ENCODE measurements at regions not wholly inside any gene's neighbourhood (a gene's known extent, or its start where the extent isn't known, plus 50 kb on each side); places are given as distances from the start of the nearest gene placed in this dataset.
"Not testable (repeated sequence)": the region's sequence is repeated elsewhere in the genome, so short reads cannot be mapped to it uniquely, and the experiment has no call there.

- no peak for DNase-seq (ENCODE audit: low spot score)
Observed at GRCh38 chr13:86051134-86052103, 252.2 kb upstream of the SLITRK6 start.

DNA sequence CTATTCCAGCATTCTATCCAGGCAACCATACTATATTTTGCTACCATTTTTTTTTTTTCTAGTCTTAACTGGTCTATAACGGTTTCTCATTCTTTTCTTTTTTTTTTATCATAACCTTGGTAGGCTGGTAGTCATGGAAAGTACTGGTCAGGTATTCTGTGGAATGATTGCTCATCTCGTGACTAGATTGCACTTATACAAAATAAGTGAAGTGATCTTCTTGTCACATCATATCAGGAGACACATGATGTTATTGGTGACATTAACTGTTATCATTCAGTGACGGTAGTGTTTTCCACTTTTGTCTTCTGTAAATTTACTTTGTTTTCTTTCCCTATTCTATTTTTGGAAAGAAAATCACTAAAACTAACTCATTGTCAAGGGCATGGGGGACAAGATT lies 239.3 kb upstream of the SLITRK6 start:
- no peak for DNase-seq (ENCODE audit: low spot score)

- DNase-seq (ENCODE audit: low spot score): no peak
Observed at GRCh38 chr13:86020351-86021002, 221.3 kb upstream of the SLITRK6 start.

DNA sequence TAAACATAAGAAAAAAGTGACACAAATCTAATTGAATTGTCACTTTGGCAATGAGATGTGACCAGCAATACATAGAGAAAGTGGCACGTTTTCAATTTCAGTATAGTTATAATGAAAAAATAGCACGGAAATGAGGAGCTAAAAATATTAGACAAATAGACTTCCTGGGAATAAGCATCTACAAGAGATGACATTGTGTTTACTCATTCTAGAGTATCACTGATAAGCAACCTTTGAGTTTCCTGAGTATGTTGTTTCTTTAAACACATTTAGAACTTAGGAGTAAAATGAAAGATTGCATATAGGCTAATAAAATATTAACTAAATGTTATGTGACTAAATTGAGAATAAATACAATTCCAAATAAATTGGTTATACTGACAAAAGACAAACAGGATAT lies 207.1 kb upstream of the SLITRK6 start:
- no peak for DNase-seq (ENCODE audit: low spot score)

DNA sequence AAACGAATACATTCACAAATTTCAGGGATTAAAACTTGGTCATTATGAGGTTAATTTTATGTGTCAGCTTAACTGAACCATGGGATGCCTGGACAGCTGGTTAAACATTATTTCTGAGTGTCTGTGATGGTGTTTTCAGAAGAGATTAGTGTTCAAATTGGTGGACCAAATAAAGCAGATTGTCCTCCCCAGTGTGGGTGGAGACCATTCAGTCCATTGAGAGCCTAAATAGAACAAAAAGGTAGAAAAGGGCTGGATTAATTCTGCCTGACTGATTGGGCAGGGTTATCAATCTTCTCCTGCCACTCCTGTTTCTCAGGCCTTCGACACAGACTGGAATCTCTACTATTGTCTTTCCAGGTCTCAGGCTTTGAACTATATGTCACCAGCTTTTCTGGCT lies 203.8 kb upstream of the SLITRK6 start:
- DNase-seq (ENCODE audit: low spot score): no peak

- DNase-seq (ENCODE audit: low spot score): no peak
Observed at GRCh38 chr13:86000546-86000945, 201.3 kb upstream of the SLITRK6 start.

- no peak for DNase-seq (ENCODE audit: low spot score)
Observed at GRCh38 chr13:85997587-85997986, 198.4 kb upstream of the SLITRK6 start.

DNA sequence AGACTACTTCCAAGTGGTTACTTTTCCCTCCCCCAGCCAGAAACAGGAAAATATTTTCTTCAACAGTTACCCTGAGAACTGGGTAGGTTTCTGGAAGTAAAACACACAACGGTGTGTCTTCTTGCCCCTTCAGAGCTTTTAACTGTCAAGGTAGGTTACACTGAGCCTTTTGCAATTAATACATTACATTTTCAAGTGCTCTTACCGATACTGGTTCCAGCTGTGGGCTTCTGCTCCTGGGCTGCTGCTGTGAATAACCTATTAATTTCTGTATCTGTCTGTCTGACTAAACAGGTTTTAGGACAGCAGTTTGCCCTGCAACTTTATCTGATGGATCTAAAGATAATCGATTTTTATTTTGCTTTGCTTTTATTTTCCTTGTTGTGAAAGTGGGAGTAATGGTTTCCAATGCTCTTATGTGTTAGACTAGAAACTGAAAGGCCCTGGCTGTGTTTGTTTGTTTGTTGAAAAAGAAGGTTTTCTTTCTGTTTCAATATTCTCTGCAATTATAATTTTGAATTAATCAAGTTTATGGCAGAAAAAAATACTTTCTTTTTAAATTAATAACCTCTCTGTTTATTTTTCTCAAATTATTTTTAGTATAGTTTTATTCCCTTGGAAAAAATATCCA lies 196.7 kb upstream of the SLITRK6 start:
- no peak for DNase-seq (ENCODE audit: low spot score)

DNA sequence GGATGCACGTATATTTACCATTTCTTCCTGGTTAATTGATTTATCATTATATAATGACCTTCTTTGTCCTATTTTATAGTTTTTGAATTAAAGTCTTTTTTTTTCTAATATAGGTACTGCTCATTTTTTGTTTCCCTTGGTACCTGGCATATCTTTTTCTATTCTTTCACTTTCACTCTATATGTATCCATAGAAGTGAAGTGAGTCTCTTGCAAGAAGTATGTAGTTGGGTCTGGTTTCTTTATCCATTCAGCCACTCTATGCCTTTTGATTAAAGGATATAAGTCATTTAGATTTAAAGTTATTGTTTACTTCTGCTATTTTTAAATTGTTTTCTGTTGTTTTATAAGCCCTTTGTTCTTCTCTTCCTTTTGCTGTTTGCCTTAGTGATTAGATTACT lies 194.3 kb upstream of the SLITRK6 start:
- DNase-seq (ENCODE audit: low spot score): no peak

GRCh38 chr13:85990397-85990796 lies 191.2 kb upstream of the SLITRK6 start:
- DNase-seq (ENCODE audit: low spot score): no peak

GRCh38 chr13:85985797-85986196 lies 186.6 kb upstream of the SLITRK6 start:
- DNase-seq (ENCODE audit: low spot score): no peak

- no peak for DNase-seq (ENCODE audit: low spot score)
Observed at GRCh38 chr13:85982102-85982501, 182.9 kb upstream of the SLITRK6 start.

DNA sequence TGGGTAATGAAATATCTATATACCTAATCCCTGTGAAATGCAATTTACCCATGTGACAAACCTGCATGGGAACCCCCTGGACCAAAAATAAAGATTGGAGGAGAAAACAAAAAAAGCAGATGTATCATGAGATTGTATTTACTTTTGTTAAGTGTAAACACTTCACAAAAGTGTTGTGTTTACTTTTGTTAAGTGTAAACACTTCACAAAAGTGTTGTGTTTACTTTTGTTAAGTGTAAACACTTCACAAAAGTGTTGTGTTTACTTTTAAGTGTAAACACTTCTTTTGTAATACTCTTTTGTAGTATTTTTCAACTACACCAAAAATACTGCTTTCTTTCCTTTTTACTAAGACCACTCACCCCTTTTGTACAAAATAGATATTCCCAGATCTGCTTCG lies 181.2 kb upstream of the SLITRK6 start:
- DNase-seq (ENCODE audit: low spot score): not testable (repeated sequence)

DNA sequence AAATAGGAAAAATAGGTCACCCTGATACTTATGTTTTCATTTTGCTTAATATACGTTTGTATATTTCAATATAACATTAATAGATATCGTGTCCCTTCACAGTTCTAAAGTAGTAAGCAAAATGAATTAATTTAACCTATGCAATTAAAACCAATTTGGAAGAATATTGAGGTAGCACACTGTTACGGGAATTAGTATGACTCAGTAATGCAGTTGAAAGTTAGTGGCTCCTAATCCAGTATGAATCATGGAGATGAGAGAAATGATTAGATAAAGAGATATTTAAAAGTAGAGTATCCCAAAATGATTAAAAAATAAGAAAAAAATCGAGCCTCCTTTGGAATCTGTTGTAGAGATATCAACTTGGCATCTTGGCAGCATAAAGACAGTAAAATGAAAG lies 177.0 kb upstream of the SLITRK6 start:
- DNase-seq (ENCODE audit: low spot score): no peak

GRCh38 chr13:85974608-85975366 lies 175.6 kb upstream of the SLITRK6 start:
- DNase-seq (ENCODE audit: low spot score): no peak

- DNase-seq (ENCODE audit: low spot score): no peak
Observed at GRCh38 chr13:85970727-85971126, 171.5 kb upstream of the SLITRK6 start.

GRCh38 chr13:85969331-85969730 lies 170.1 kb upstream of the SLITRK6 start:
- no peak for DNase-seq (ENCODE audit: low spot score)

- no peak for DNase-seq (ENCODE audit: low spot score)
Observed at GRCh38 chr13:85935868-85936467, 136.7 kb upstream of the SLITRK6 start.

- no peak for DNase-seq (ENCODE audit: low spot score)
Observed at GRCh38 chr13:85930108-85930507, 130.9 kb upstream of the SLITRK6 start.

GRCh38 chr13:85910962-85911361 lies 111.7 kb upstream of the SLITRK6 start:
- no peak for DNase-seq (ENCODE audit: low spot score)

- DNase-seq (ENCODE audit: low spot score): no peak
Observed at GRCh38 chr13:85900521-85900920, 101.3 kb upstream of the SLITRK6 start.
